H9 (cell line): ENCODE measurements at regions not wholly inside any gene's neighbourhood (a gene's known extent, or its start where the extent isn't known, plus 50 kb on each side); places are given as distances from the start of the nearest gene placed in this dataset.

Source experiments
- DNase-seq: peaks from one replicate; pipeline ENCODE4 v3.0.0-alpha.2; 2017
- H2AFZ ChIP-seq: one replicate; pipeline ENCODE4 v1.6.1; 2013; ENCODE audit warnings: mild to moderate bottlenecking, low read length, control low read depth, moderate library complexity
- H2AK5ac ChIP-seq: 2 replicates; pipeline ENCODE4 v1.6.1; 2013; ENCODE audit warnings: low read length, control low read depth, mixed read lengths; ENCODE audit not compliant: insufficient read length
- H2BK120ac ChIP-seq: one replicate; pipeline ENCODE4 v1.6.1; 2013; ENCODE audit warnings: low read depth, mild to moderate bottlenecking, low read length, control low read depth, inconsistent platforms; ENCODE audit not compliant: poor library complexity, severe bottlenecking
- H2BK12ac ChIP-seq: 2 replicates; pipeline ENCODE4 v1.6.1; 2013; ENCODE audit warnings: low read length, control low read depth, mixed read lengths, low read depth; ENCODE audit not compliant: insufficient read length
- H2BK15ac ChIP-seq: 2 replicates; pipeline ENCODE4 v1.6.1; 2013; ENCODE audit warnings: low read depth, low read length, control low read depth
- H2BK20ac ChIP-seq: one replicate; pipeline ENCODE4 v1.6.1; 2013; ENCODE audit warnings: low read depth, mild to moderate bottlenecking, low read length, control low read depth, inconsistent platforms; ENCODE audit not compliant: poor library complexity, severe bottlenecking
- H2BK5ac ChIP-seq: 2 replicates; pipeline ENCODE4 v1.6.1; 2013; ENCODE audit warnings: low read length, control low read depth, mixed read lengths; ENCODE audit not compliant: insufficient read length
- H3K14ac ChIP-seq: 2 replicates; pipeline ENCODE4 v1.6.1; 2013; ENCODE audit warnings: low read length, control low read depth; ENCODE audit not compliant: insufficient read depth
- H3K18ac ChIP-seq: 2 replicates; pipeline ENCODE4 v1.6.1; 2013; ENCODE audit warnings: low read depth, mild to moderate bottlenecking, mixed read lengths, low read length, control low read depth; ENCODE audit not compliant: insufficient read length
- H3K23ac ChIP-seq: 2 replicates; pipeline ENCODE4 v1.6.1; 2013; ENCODE audit warnings: low read length, control low read depth, mixed read lengths, low read depth; ENCODE audit not compliant: insufficient read length
- H3K23me2 ChIP-seq: 2 replicates; pipeline ENCODE4 v1.6.1; 2013; ENCODE audit warnings: low read depth, mild to moderate bottlenecking, mixed read lengths, low read length, control low read depth; ENCODE audit not compliant: insufficient read length, poor library complexity, severe bottlenecking
- H3K27ac ChIP-seq: 2 replicates; pipeline ENCODE4 v1.5.1; 2013; ENCODE audit warnings: low read length, control low read depth, mixed read lengths, low read depth; ENCODE audit not compliant: insufficient read length
- H3K27me3 ChIP-seq: 2 replicates; pipeline ENCODE4 v1.6.1; 2013; ENCODE audit warnings: low read length, control low read depth, inconsistent platforms; ENCODE audit not compliant: insufficient read depth
- H3K4ac ChIP-seq: 2 replicates; pipeline ENCODE4 v1.6.1; 2013; ENCODE audit warnings: low read depth, mild to moderate bottlenecking, control low read depth, inconsistent platforms, low read length, moderate library complexity
- H3K4me1 ChIP-seq: 2 replicates; pipeline ENCODE4 v1.6.1; 2013; ENCODE audit warnings: low read length, control low read depth, inconsistent platforms; ENCODE audit not compliant: insufficient read depth
- H3K4me2 ChIP-seq: 2 replicates; pipeline ENCODE4 v1.6.1; 2013; ENCODE audit warnings: low read length, control low read depth, mixed read lengths; ENCODE audit not compliant: insufficient read length, insufficient read depth
- H3K56ac ChIP-seq: 2 replicates; pipeline ENCODE4 v1.6.1; 2013; ENCODE audit warnings: low read depth, mild to moderate bottlenecking, mixed read lengths, low read length, control low read depth; ENCODE audit not compliant: insufficient read length
- H3K79me1 ChIP-seq: 2 replicates; pipeline ENCODE4 v1.6.1; 2013; ENCODE audit warnings: low read depth, mild to moderate bottlenecking, moderate library complexity, low read length, control low read depth, inconsistent platforms; ENCODE audit not compliant: insufficient read depth, poor library complexity, severe bottlenecking
- H3K79me2 ChIP-seq: 2 replicates; pipeline ENCODE4 v1.6.1; 2013; ENCODE audit warnings: low read length, control low read depth, inconsistent platforms; ENCODE audit not compliant: insufficient read depth
- H3K9ac ChIP-seq: 2 replicates; pipeline ENCODE4 v1.6.1; 2013; ENCODE audit warnings: low read length, control low read depth, mixed read lengths; ENCODE audit not compliant: insufficient read length; ENCODE audit errors: extremely low read depth
- H3K9me3 ChIP-seq: one replicate; pipeline ENCODE4 v1.6.1; 2013; ENCODE audit warnings: low read depth, low read length, inconsistent platforms; ENCODE audit not compliant: control insufficient read depth
- H3T11ph ChIP-seq: one replicate; pipeline ENCODE4 v1.6.1; 2013; ENCODE audit warnings: mild to moderate bottlenecking, low read length, control low read depth, inconsistent platforms
- H4K20me1 ChIP-seq: one replicate; pipeline ENCODE4 v1.6.1; 2013; ENCODE audit not compliant: control insufficient read depth, insufficient read length, insufficient read depth
- H4K5ac ChIP-seq: 2 replicates; pipeline ENCODE4 v1.6.1; 2013; ENCODE audit warnings: low read depth, mild to moderate bottlenecking, mixed read lengths, low read length, control low read depth; ENCODE audit not compliant: insufficient read length
- H4K8ac ChIP-seq: replicated peaks from 2 replicates; pipeline ENCODE4 v1.6.1; 2013; ENCODE audit warnings: low read length, control low read depth, mixed read lengths, low read depth; ENCODE audit not compliant: insufficient read length
- H4K91ac ChIP-seq: 2 replicates; pipeline ENCODE4 v1.6.1; 2013; ENCODE audit warnings: low read depth, mild to moderate bottlenecking, moderate library complexity, mixed read lengths, low read length, control low read depth; ENCODE audit not compliant: insufficient read length
- H3K27ac Mint-ChIP-seq, 3 experiments: 2 replicates in 2 of 3; 3 replicates in 1 of 3; pipeline ENCODE4 v1.8.0; 2020 to 2021; ENCODE audit warnings: mixed read lengths in 3 of 3, mild to moderate bottlenecking in 1 of 3, moderate library complexity in 1 of 3
- H3K27me3 Mint-ChIP-seq: 2 replicates; pipeline ENCODE4 v1.8.0; 2021; ENCODE audit warnings: low read depth, mild to moderate bottlenecking, moderate library complexity, mixed read lengths
- H3K36me3 Mint-ChIP-seq, 3 experiments: 2 replicates in 2 of 3; 3 replicates in 1 of 3; pipeline ENCODE4 v1.8.0; 2020 to 2021; ENCODE audit warnings: low read depth in 3 of 3, mixed read lengths in 3 of 3; ENCODE audit not compliant: insufficient read depth in 1 of 3
- H3K4me1 Mint-ChIP-seq, 2 experiments: 2 replicates each; pipeline ENCODE4 v1.8.0; 2020; ENCODE audit warnings: mixed read lengths in 2 of 2
- H3K4me3 Mint-ChIP-seq, 2 experiments: 2 replicates in 1 of 2; 3 replicates in 1 of 2; pipeline ENCODE4 v1.8.0; 2020 to 2021; ENCODE audit warnings: mild to moderate bottlenecking in 2 of 2, mixed read lengths in 2 of 2, moderate library complexity in 1 of 2
- H3K9me3 Mint-ChIP-seq, 2 experiments: 2 replicates in 1 of 2; 3 replicates in 1 of 2; pipeline ENCODE4 v1.8.0; 2020; ENCODE audit warnings: mild to moderate bottlenecking in 2 of 2, mixed read lengths in 2 of 2, moderate library complexity in 1 of 2
- WGBS: extraction: QIAGEN DNeasy Blood & Tissue Kit; methylation state at CpG from one replicate; pipeline ENCODE4 v1.1.7; 2013; ENCODE audit warnings: missing lambda C conversion rate, low lambda C conversion rate, mixed read lengths; ENCODE audit not compliant: insufficient read length; ENCODE audit errors: extremely low coverage; 5-methylcytosine and 5-hydroxymethylcytosine counted together
- TF ChIP-seq, protein P1 (sequence below): fragments of 200-600 bp; sonication (generic); conservative IDR thresholded peaks from 3 replicates; pipeline ENCODE4 v1.8.0; 2021; ENCODE audit warnings: antibody characterized with exemption, mild to moderate bottlenecking

DNA sequence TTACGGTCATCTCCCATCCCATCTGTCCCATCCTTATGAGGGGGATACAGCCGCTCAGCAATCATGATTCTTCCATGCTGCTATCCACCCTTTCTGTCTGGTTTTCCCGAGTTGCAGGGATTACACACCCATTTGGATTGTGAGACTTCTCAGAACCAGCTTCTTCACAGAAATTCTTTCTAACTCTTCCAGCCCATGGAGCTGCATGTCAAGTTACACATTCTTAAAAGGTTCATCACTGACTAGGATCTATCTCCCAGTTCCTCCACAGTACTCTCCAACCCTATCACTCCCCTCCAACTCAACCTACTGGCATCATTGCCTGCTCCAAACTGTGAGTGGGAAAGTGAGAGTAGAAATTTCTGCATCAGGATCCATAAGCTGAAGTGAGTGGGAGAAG is 558.2 kb upstream of the TNP1 start:
- H2BK20ac ChIP-seq = no peak overlapping the region

More for the DNA sequence above, 558.2 kb upstream of the TNP1 start:
- Mint-ChIP-seq H3K36me3 (no peaks in the 10 kb centered on the region), H3K4me1 (no peaks in the 10 kb centered on the region), H3K27me3 (peaks cover 11% of the 10 kb centered on the region), H3K9me3 (no peaks in the 10 kb centered on the region), H3K4me3 (no peak overlapping the region), H3K27ac (no peak overlapping the region)
- Histone ChIP-seq H3K27ac (no peak overlapping the region), H4K91ac (no peak overlapping the region), H2AK5ac (no peak overlapping the region), H2AFZ (no peak overlapping the region), H3K9ac (no peak overlapping the region), H3T11ph (no peak overlapping the region), H3K56ac (no peak overlapping the region), H3K9me3 (no peaks in the 10 kb centered on the region), H3K79me1 (no peaks in the 10 kb centered on the region), H3K4me2 (no peak overlapping the region), H3K18ac (no peak overlapping the region), H3K23me2 (no peaks in the 10 kb centered on the region), H3K14ac (no peak overlapping the region), H4K8ac (no peak overlapping the region), H4K5ac (no peak overlapping the region), H3K4me1 (no peaks in the 10 kb centered on the region), H2BK15ac (no peak overlapping the region), H3K23ac (no peak overlapping the region), H2BK120ac (no peak overlapping the region), H3K4ac (no peak overlapping the region), H4K20me1 (no peaks in the 10 kb centered on the region), H2BK5ac (no peak overlapping the region), H3K27me3 (no peaks in the 10 kb centered on the region), H3K79me2 (peaks cover 1% of the 10 kb centered on the region; the same call in 1 of the 2 replicates), H2BK12ac (no peak overlapping the region)
- TF ChIP-seq, protein P1, sequence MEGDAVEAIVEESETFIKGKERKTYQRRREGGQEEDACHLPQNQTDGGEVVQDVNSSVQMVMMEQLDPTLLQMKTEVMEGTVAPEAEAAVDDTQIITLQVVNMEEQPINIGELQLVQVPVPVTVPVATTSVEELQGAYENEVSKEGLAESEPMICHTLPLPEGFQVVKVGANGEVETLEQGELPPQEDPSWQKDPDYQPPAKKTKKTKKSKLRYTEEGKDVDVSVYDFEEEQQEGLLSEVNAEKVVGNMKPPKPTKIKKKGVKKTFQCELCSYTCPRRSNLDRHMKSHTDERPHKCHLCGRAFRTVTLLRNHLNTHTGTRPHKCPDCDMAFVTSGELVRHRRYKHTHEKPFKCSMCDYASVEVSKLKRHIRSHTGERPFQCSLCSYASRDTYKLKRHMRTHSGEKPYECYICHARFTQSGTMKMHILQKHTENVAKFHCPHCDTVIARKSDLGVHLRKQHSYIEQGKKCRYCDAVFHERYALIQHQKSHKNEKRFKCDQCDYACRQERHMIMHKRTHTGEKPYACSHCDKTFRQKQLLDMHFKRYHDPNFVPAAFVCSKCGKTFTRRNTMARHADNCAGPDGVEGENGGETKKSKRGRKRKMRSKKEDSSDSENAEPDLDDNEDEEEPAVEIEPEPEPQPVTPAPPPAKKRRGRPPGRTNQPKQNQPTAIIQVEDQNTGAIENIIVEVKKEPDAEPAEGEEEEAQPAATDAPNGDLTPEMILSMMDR = no peak
- no CpG with 5 or more reads among the region's 3 CpGs for whole genome bisulfite sequencing
- no peak for DNase-seq
